HCT116 (cell line): ENCODE measurements at regions not wholly inside any gene's neighbourhood (a gene's known extent, or its start where the extent isn't known, plus 50 kb on each side); places are given as distances from the start of the nearest gene placed in this dataset.

ENCODE experiments used
- ATAC-seq: fragments of 200-7000 bp; cut with Tn5 transposase; 2 replicates; pipeline ENCODE4 v1.9.1; 2020; ENCODE audit warnings: mild to moderate bottlenecking, moderate library complexity
- BruUV-seq: library from RNA; stranded (reverse); fragments of 400-500 nt; replicated peaks from 2 replicates; lab custom pipeline; 2021; lab: Mats Ljungman, UMichigan
- CTCF ChIA-PET: fragments of 300-600 bp; sonication (Branson Sonifier 250); formaldehyde crosslinking; loops from one replicate; lab custom pipeline; 2021; ENCODE audit warnings: antibody characterized with exemption; lab: Charles Lee
- POLR2A ChIA-PET: fragments of 300-600, 350-600 bp; sonication (Branson Sonifier 250); formaldehyde crosslinking; loops from one replicate; lab custom pipeline; 2021; ENCODE audit warnings: antibody characterized with exemption; lab: Charles Lee
- RAD21 ChIA-PET, 2 experiments: fragments of 300-600 bp; sonication (Branson Sonifier 250); formaldehyde crosslinking; loops; one replicate each; lab custom pipeline; 2023; ENCODE audit warnings: low total read pairs in 2 of 2; ENCODE audit not compliant: uncharacterized antibody in 2 of 2, unreplicated experiment in 2 of 2, low non-redundant PET in 1 of 2; lab: Charles Lee
- DNase-seq: peaks from one replicate; pipeline ENCODE4 v3.0.0-alpha.2; 2010; ENCODE audit warnings: low read depth, low spot score
- H2AFZ ChIP-seq: fragments of 200-600 bp; shearing (Covaris generic), sonication (generic); 2 replicates; pipeline ENCODE4 v1.6.1; 2017; ENCODE audit warnings: low read depth, mixed run types, mixed read lengths, antibody characterized with exemption, low read length; ENCODE audit not compliant: poor library complexity, severe bottlenecking
- H3K27ac ChIP-seq: 2 replicates; pipeline ENCODE4 v1.5.1; 2012; ENCODE audit warnings: low read depth, low read length
- H3K27me3 ChIP-seq: fragments of 200-600 bp; sonication (generic); 2 replicates; pipeline ENCODE4 v1.6.1; 2016; ENCODE audit warnings: mixed run types, low read length, mixed read lengths; ENCODE audit not compliant: insufficient read depth
- H3K36me3 ChIP-seq, 2 experiments: fragments of 200-500 bp in 1 of 2; fragments of 200-600 bp in 1 of 2; sonication (Bioruptor generic) in 1 of 2; sonication (generic) in 1 of 2; 2 replicates each; pipeline versions ENCODE4 v1.5.1 to v1.6.1; 2014 to 2016; ENCODE audit warnings: low read length in 2 of 2, inconsistent platforms in 1 of 2, mixed read lengths in 1 of 2, mixed run types in 1 of 2; ENCODE audit not compliant: insufficient read depth in 2 of 2, control insufficient read depth in 1 of 2
- H3K4me1 ChIP-seq, 2 experiments: fragments of 200-600 bp in 1 of 2; sonication (generic) in 1 of 2; 2 replicates each; pipeline versions ENCODE4 v1.5.1 to v1.6.1; 2012 to 2017; ENCODE audit warnings: low read length in 2 of 2, inconsistent platforms in 1 of 2, mild to moderate bottlenecking in 1 of 2, mixed read lengths in 1 of 2, mixed run types in 1 of 2, moderate library complexity in 1 of 2; ENCODE audit not compliant: insufficient read depth in 2 of 2, control insufficient read depth in 1 of 2
- H3K4me2 ChIP-seq: fragments of 200-600 bp; sonication (generic); 2 replicates; pipeline ENCODE4 v1.6.1; 2017; ENCODE audit warnings: mixed run types, low read length, mixed read lengths
- H3K4me3 ChIP-seq, 2 experiments: fragments of 200-600 bp in 1 of 2; sonication (generic) in 1 of 2; replicated peaks in 1 of 2; 2 replicates each; pipeline ENCODE4 v1.5.1; 2011 to 2016; ENCODE audit warnings: low read length in 2 of 2, control low read depth in 1 of 2, low read depth in 1 of 2, mild to moderate bottlenecking in 1 of 2, mixed read lengths in 1 of 2, mixed run types in 1 of 2
- H3K79me2 ChIP-seq: fragments of 200-600 bp; sonication (generic); 2 replicates; pipeline ENCODE4 v1.6.1; 2017; ENCODE audit warnings: mild to moderate bottlenecking, mixed run types, low read length, moderate library complexity, mixed read lengths; ENCODE audit not compliant: insufficient read depth
- H3K9ac ChIP-seq: fragments of 200-600 bp; sonication (generic); 2 replicates; pipeline ENCODE4 v1.6.1; 2016; ENCODE audit warnings: low read length, mixed read lengths
- H3K9me2 ChIP-seq: fragments of 200-600 bp; sonication (generic), shearing (Covaris generic); 2 replicates; pipeline ENCODE4 v1.6.1; 2017; ENCODE audit warnings: mixed run types, mild to moderate bottlenecking, moderate library complexity; ENCODE audit not compliant: insufficient read depth
- H3K9me3 ChIP-seq, 2 experiments: fragments of 200-500 bp in 1 of 2; fragments of 200-600 bp in 1 of 2; sonication (Bioruptor generic) in 1 of 2; sonication (generic) in 1 of 2; 2 replicates each; pipeline ENCODE4 v1.6.1; 2014 to 2017; ENCODE audit warnings: low read length in 2 of 2, mixed read lengths in 2 of 2, inconsistent platforms in 1 of 2, low read depth in 1 of 2, mild to moderate bottlenecking in 1 of 2, mixed run types in 1 of 2, moderate library complexity in 1 of 2; ENCODE audit not compliant: control insufficient read depth in 1 of 2, insufficient read depth in 1 of 2
- H4K20me1 ChIP-seq: fragments of 200-600 bp; sonication (generic), shearing (Covaris generic); 2 replicates; pipeline ENCODE4 v1.6.1; 2017; ENCODE audit warnings: mixed run types, mild to moderate bottlenecking, moderate library complexity; ENCODE audit not compliant: insufficient read depth
- CBX3 ChIP-seq: IDR thresholded peaks from 2 replicates; pipeline ENCODE4 v1.6.1; 2012; ENCODE audit warnings: low read depth
- CEBPB ChIP-seq: IDR thresholded peaks from 2 replicates; pipeline ENCODE4 v1.6.1; 2012; ENCODE audit warnings: low read depth
- EGR1 ChIP-seq: IDR thresholded peaks from 2 replicates; pipeline ENCODE4 v1.6.1; 2012; ENCODE audit warnings: low read depth
- EZH2 ChIP-seq: fragments of 200-600 bp; sonication (generic); IDR thresholded peaks from 2 replicates; pipeline ENCODE4 v1.6.1; 2017; ENCODE audit warnings: antibody characterized with exemption, mixed run types
- EZH2phosphoT487 ChIP-seq: fragments of 200-600 bp; IDR thresholded peaks from 2 replicates; pipeline ENCODE4 v1.6.1; 2018; ENCODE audit warnings: antibody characterized with exemption, borderline replicate concordance
- FOSL1 ChIP-seq: IDR thresholded peaks from 2 replicates; pipeline ENCODE4 v1.6.1; 2012; ENCODE audit warnings: low read depth
- JUND ChIP-seq: IDR thresholded peaks from 2 replicates; pipeline ENCODE4 v1.6.1; 2012
- SIN3A ChIP-seq: IDR thresholded peaks from 2 replicates; pipeline ENCODE4 v1.6.1; 2012; ENCODE audit warnings: low read depth
- SRF ChIP-seq: IDR thresholded peaks from 2 replicates; pipeline ENCODE4 v1.6.1; 2012; ENCODE audit warnings: low read depth
- TCF7L2 ChIP-seq: IDR thresholded peaks from 2 replicates; pipeline ENCODE4 v1.7.0; 2011; ENCODE audit warnings: borderline replicate concordance, inconsistent platforms; ENCODE audit not compliant: insufficient read depth, insufficient read length; ENCODE audit errors: extremely low read depth
- YY1 ChIP-seq: IDR thresholded peaks from 2 replicates; pipeline ENCODE4 v1.6.1; 2011; ENCODE audit warnings: low read length, low read depth, moderate library complexity, mild to moderate bottlenecking; ENCODE audit not compliant: insufficient replicate concordance; ENCODE audit errors: extremely low read depth
- intact Hi-C: fragments of 100-400 bp; cut with micrococcal nuclease; formaldehyde crosslinking; loops from 2 replicates; pipeline ENCODE4 v1.10.0; 2022
- TF ChIP-seq, protein P1 (sequence below), 3 experiments: fragments of 200-600 bp in 1 of 3; sonication (generic) in 1 of 3; IDR thresholded peaks in 2 of 3; conservative IDR thresholded peaks in 1 of 3; 2 replicates each; pipeline ENCODE4 v1.5.1; 2012 to 2017; ENCODE audit warnings: low read depth in 2 of 3, low read length in 2 of 3, antibody characterized with exemption in 1 of 3, borderline replicate concordance in 1 of 3, control low read depth in 1 of 3, mild to moderate bottlenecking in 1 of 3, mixed read lengths in 1 of 3, mixed run types in 1 of 3, moderate library complexity in 1 of 3; ENCODE audit not compliant: insufficient read depth in 1 of 3
- TF ChIP-seq, protein P2 (sequence below): IDR thresholded peaks from 2 replicates; pipeline ENCODE4 v1.6.1; 2012; ENCODE audit warnings: low read depth

- Histone ChIP-seq H3K27ac (no peak overlapping the region), H3K9me2 (no peaks in the 10 kb centered on the region), H3K36me3 (no peaks in the 10 kb centered on the region), H3K4me2 (no peak overlapping the region), H3K4me1 (no peaks in the 10 kb centered on the region), H2AFZ (no peak overlapping the region), H3K27me3 (peaks cover 14% of the 10 kb centered on the region; the same call in 1 of the 2 replicates), H4K20me1 (no peaks in the 10 kb centered on the region), H3K4me3 (no peak overlapping the region), H3K9ac (no peak overlapping the region), H3K9me3 (no peaks in the 10 kb centered on the region)
- CTCF ChIA-PET, result no interaction called here
- RAD21 ChIA-PET, result no interaction called here
- BruUV-seq, result no TSS peak
- intact Hi-C loops, result no loop called here
- no peak for DNase-seq
- POLR2A ChIA-PET, result no interaction called here
- TF ChIP-seq JUND (no peak), EGR1 (no peak), CBX3 (no peak), YY1 (no peak), EZH2phosphoT487 (no peak)
- TF ChIP-seq, protein P1, sequence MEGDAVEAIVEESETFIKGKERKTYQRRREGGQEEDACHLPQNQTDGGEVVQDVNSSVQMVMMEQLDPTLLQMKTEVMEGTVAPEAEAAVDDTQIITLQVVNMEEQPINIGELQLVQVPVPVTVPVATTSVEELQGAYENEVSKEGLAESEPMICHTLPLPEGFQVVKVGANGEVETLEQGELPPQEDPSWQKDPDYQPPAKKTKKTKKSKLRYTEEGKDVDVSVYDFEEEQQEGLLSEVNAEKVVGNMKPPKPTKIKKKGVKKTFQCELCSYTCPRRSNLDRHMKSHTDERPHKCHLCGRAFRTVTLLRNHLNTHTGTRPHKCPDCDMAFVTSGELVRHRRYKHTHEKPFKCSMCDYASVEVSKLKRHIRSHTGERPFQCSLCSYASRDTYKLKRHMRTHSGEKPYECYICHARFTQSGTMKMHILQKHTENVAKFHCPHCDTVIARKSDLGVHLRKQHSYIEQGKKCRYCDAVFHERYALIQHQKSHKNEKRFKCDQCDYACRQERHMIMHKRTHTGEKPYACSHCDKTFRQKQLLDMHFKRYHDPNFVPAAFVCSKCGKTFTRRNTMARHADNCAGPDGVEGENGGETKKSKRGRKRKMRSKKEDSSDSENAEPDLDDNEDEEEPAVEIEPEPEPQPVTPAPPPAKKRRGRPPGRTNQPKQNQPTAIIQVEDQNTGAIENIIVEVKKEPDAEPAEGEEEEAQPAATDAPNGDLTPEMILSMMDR (IDR thresholded peaks at IDR 0.05 in 2 of 3, conservative IDR thresholded peaks at IDR 0.05 in 1 of 3; ENCODE audit: borderline replicate concordance in 1 of 3, insufficient read depth in 1 of 3, low read depth in 2 of 3, low read length in 2 of 3), result no peak
- TF ChIP-seq, all 23 proteins: peak for 0
- no peak for ATAC-seq
- no peaks in the 10 kb centered on the region for H3K79me2 ChIP-seq
Observed at GRCh38 chr5:133751421-133751820, 139.1 kb upstream of the FSTL4 start.

- Histone ChIP-seq H4K20me1 (no peaks in the 10 kb centered on the region), H3K9me2 (no peaks in the 10 kb centered on the region), H3K4me1 (no peaks in the 10 kb centered on the region), H3K9ac (no peak overlapping the region), H3K4me3 (no peak overlapping the region), H3K4me2 (no peak overlapping the region), H3K9me3 (no peaks in the 10 kb centered on the region), H3K27me3 (peaks cover 13% of the 10 kb centered on the region; the same call in 1 of the 2 replicates), H2AFZ (no peak overlapping the region), H3K27ac (no peak overlapping the region), H3K79me2 (no peaks in the 10 kb centered on the region), H3K36me3 (no peaks in the 10 kb centered on the region)
- RAD21 ChIA-PET, result no interaction called here
- intact Hi-C loops, result no loop called here
- ATAC-seq (no peak), DNase-seq (no peak)
- BruUV-seq, result no TSS peak
- POLR2A ChIA-PET, result no interaction called here
- CTCF ChIA-PET, result no interaction called here
- TF ChIP-seq TCF7L2 (no peak), EZH2phosphoT487 (no peak), FOSL1 (no peak), CEBPB (no peak), SIN3A (no peak), EZH2 (no peak), SRF (no peak)
- TF ChIP-seq, protein P1 (IDR thresholded peaks at IDR 0.05 in 2 of 3, conservative IDR thresholded peaks at IDR 0.05 in 1 of 3; ENCODE audit: borderline replicate concordance in 1 of 3, insufficient read depth in 1 of 3, low read depth in 2 of 3, low read length in 2 of 3), result no peak
- TF ChIP-seq, protein P2, sequence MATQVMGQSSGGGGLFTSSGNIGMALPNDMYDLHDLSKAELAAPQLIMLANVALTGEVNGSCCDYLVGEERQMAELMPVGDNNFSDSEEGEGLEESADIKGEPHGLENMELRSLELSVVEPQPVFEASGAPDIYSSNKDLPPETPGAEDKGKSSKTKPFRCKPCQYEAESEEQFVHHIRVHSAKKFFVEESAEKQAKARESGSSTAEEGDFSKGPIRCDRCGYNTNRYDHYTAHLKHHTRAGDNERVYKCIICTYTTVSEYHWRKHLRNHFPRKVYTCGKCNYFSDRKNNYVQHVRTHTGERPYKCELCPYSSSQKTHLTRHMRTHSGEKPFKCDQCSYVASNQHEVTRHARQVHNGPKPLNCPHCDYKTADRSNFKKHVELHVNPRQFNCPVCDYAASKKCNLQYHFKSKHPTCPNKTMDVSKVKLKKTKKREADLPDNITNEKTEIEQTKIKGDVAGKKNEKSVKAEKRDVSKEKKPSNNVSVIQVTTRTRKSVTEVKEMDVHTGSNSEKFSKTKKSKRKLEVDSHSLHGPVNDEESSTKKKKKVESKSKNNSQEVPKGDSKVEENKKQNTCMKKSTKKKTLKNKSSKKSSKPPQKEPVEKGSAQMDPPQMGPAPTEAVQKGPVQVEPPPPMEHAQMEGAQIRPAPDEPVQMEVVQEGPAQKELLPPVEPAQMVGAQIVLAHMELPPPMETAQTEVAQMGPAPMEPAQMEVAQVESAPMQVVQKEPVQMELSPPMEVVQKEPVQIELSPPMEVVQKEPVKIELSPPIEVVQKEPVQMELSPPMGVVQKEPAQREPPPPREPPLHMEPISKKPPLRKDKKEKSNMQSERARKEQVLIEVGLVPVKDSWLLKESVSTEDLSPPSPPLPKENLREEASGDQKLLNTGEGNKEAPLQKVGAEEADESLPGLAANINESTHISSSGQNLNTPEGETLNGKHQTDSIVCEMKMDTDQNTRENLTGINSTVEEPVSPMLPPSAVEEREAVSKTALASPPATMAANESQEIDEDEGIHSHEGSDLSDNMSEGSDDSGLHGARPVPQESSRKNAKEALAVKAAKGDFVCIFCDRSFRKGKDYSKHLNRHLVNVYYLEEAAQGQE, result no peak
Observed at GRCh38 chr5:133750856-133751255, 138.5 kb upstream of the FSTL4 start.
